Kidney (tissue), 13 donors: ENCODE measurements at regions not wholly inside any gene's neighbourhood (a gene's known extent, or its start where the extent isn't known, plus 50 kb on each side); places are given as distances from the start of the nearest gene placed in this dataset.
A peak's percentile ranks its signal among the peaks of the same experiment; 100 is the strongest.

Experiments used
- DNase-seq, 5 donors: peaks; one replicate each; pipeline ENCODE4 v3.0.0-alpha.2; 2013 to 2020
- FAIRE-seq: peaks from 2 replicates; lab custom pipeline; 2012; peaks lifted over from hg19 to GRCh38; lab: Jason Lieb, UNC
- H3K27ac ChIP-seq, 2 donors: one replicate each; pipeline ENCODE4 v1.7.0; 2013; ENCODE audit warnings: low read depth in 2 of 2, low read length in 2 of 2, inconsistent platforms in 1 of 2
- H3K27me3 ChIP-seq: one replicate; pipeline ENCODE4 v1.7.1; 2013; ENCODE audit warnings: low read length, inconsistent platforms; ENCODE audit not compliant: control insufficient read depth, insufficient read depth
- H3K36me3 ChIP-seq, 3 donors: one replicate each; pipeline versions ENCODE4 v1.7.0 to v1.7.1; 2013; ENCODE audit warnings: low read length in 3 of 3, control low read depth in 1 of 3, inconsistent platforms in 1 of 3; ENCODE audit not compliant: insufficient read depth in 3 of 3, control insufficient read depth in 2 of 3
- H3K4me1 ChIP-seq, 3 donors: one replicate each; pipeline versions ENCODE4 v1.7.0 to v1.7.1; 2013; ENCODE audit warnings: low read length in 3 of 3, inconsistent platforms in 1 of 3, low read depth in 1 of 3; ENCODE audit not compliant: control insufficient read depth in 2 of 3, insufficient read depth in 2 of 3
- H3K4me3 ChIP-seq, 3 donors: one replicate each; pipeline versions ENCODE4 v1.7.0 to v1.8.1; 2013; ENCODE audit warnings: low read length in 3 of 3, control low read depth in 1 of 3, inconsistent platforms in 1 of 3
- H3K9ac ChIP-seq, 3 donors: one replicate each; pipeline versions ENCODE4 v1.7.0 to v1.7.1; 2013; ENCODE audit warnings: low read length in 3 of 3, control low read depth in 1 of 3, inconsistent platforms in 1 of 3
- H3K9me3 ChIP-seq, 3 donors: one replicate each; pipeline versions ENCODE4 v1.7.0 to v1.7.1; 2013; ENCODE audit warnings: low read length in 3 of 3, control low read depth in 1 of 3, inconsistent platforms in 1 of 3; ENCODE audit not compliant: control insufficient read depth in 2 of 3, insufficient read depth in 1 of 3
- intact Hi-C: fragments of 100-400 bp; cut with DNase I; formaldehyde crosslinking; loops from one replicate; pipeline ENCODE4 v1.11.1; 2022
- TF ChIP-seq, protein P1 (sequence below): IDR thresholded peaks from 3 replicates; pipeline ENCODE4 v1.5.1; 2012; ENCODE audit warnings: mild to moderate bottlenecking, moderate library complexity, borderline replicate concordance; ENCODE audit not compliant: insufficient read depth; ENCODE audit errors: extremely low read depth
- donor health status: control.
- donor health status: control.
- donor health status: control.
- donor health status: control.
- donor health status: control.
- donor health status: DM: yes; HTN: yes; CAD: no.
- donor health status: Normal renal cell carcinoma (clear cell type).

DNA sequence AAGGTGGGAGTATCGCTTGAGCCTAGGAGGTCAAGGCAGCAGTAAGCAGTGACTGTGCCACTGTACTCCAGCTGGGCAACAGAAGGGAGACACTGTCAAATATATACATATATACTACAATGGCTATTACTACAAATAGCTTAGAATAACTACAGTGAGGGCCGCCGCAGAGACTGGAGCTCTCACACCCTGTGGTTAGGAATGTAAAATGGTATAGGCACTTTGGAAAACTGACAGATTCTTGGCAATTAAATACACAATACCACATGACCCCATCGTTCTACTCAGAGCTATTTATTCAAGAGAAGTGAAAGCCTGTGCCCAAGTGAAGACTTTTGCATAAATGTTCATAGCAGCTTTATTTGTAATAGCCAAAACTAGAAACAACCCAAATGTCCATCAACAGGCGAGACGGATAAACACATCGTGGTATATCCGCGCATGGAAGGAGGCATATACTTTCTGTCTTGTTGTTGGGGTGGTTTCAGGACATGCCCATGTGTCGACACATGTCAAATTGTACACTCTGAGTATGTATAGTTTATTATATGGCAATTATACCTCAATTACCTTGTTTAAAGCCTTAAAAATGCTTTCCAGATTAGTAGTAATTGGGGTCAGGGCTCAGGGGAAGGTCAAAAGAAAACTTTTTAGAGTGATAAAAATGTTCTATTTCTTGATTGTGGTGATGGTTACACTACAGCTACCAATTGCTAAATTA lies 123.4 kb downstream of the RIPK4 start:
- H3K9ac ChIP-seq: no peak overlapping the region
- H3K4me3 ChIP-seq: no peak overlapping the region
- H3K27ac ChIP-seq: no peak overlapping the region
- no peaks in the 10 kb centered on the region for H3K36me3 ChIP-seq
- intact Hi-C loops: no loop called here
- DNase-seq (peak in 1 of 5 donors; percentile 11), FAIRE-seq (no peak)
- TF ChIP-seq, protein P1, sequence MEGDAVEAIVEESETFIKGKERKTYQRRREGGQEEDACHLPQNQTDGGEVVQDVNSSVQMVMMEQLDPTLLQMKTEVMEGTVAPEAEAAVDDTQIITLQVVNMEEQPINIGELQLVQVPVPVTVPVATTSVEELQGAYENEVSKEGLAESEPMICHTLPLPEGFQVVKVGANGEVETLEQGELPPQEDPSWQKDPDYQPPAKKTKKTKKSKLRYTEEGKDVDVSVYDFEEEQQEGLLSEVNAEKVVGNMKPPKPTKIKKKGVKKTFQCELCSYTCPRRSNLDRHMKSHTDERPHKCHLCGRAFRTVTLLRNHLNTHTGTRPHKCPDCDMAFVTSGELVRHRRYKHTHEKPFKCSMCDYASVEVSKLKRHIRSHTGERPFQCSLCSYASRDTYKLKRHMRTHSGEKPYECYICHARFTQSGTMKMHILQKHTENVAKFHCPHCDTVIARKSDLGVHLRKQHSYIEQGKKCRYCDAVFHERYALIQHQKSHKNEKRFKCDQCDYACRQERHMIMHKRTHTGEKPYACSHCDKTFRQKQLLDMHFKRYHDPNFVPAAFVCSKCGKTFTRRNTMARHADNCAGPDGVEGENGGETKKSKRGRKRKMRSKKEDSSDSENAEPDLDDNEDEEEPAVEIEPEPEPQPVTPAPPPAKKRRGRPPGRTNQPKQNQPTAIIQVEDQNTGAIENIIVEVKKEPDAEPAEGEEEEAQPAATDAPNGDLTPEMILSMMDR: no peak
- peaks cover 0 to 3% (median 0%) of the 10 kb centered on the region in 3 donors for H3K4me1 ChIP-seq
- no peaks in the 10 kb centered on the region for H3K9me3 ChIP-seq
- no peaks in the 10 kb centered on the region for H3K27me3 ChIP-seq

DNA sequence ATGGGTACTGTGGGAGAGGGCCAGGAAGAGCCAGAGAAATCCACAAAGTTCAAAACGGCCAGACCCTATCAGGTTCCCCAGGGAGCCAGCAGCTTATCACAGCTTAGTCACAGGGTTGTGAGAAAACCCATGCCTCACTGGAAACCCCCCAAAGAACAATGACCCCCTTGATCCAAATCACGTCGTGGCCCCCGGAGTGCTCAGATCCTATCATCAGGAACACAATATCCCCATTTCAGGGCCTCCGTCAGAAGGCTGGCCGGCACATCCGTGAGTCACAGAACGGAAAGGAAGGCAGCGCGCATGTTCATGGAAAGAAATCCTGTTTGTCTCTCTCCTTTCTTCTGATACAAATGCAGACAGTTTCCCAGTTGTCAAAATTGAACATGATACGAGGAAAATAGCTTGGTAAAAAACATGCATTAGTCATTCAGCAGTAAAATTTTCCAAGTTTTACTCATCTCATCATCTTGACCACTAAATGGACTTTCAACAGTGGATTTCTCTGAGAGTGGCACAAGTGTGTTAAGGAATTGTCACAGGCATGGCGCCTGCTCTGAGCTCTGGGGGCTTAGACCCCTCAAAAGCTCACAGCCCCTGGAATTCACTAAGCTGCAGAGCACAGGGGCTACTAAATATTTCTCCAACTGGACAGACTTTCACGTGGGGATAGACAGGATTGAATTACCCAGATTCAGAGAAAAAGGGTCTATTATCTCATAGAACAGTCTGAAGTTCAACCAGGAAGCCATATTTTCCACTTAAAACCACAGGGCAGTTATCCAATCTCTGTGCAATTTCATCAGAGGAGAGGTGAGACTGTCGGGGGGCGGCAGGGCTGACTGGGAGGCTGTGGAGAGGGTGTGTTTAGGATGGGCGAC lies 124.8 kb downstream of the RIPK4 start:
- DNase-seq (peak in 1 of 5 donors; percentile 23), FAIRE-seq (no peak)
- H3K36me3 ChIP-seq: no peaks in the 10 kb centered on the region
- peak overlapping the region in 1 of 2 donors; percentile 23 for H3K27ac ChIP-seq
- no peaks in the 10 kb centered on the region for H3K9me3 ChIP-seq
- intact Hi-C loops: no loop called here
- TF ChIP-seq, protein P1: no peak
- H3K9ac ChIP-seq: no peak overlapping the region
- no peaks in the 10 kb centered on the region for H3K4me1 ChIP-seq
- H3K27me3 ChIP-seq: no peaks in the 10 kb centered on the region
- H3K4me3 ChIP-seq: no peak overlapping the region

DNA sequence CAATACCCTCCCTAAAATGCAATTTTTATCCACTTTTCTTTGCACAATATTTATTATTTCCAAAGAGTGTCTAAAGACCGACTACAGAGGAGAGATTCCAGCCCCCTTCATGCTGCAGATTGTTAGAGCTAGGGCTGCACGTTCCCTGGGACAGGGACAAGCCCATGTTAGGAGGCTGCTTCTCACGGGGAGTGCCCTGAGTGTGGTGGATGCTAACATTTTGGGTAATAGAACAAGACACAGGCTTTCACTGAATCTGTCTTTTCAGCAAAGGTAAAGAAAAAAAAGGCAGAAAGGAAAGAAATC lies 125.4 kb downstream of the RIPK4 start:
- DNase-seq: no peak
- Histone ChIP-seq H3K36me3 (no peaks in the 10 kb centered on the region), H3K27ac (no peak overlapping the region), H3K4me1 (no peaks in the 10 kb centered on the region), H3K4me3 (no peak overlapping the region), H3K9ac (no peak overlapping the region), H3K9me3 (no peaks in the 10 kb centered on the region), H3K27me3 (no peaks in the 10 kb centered on the region)
- TF ChIP-seq, protein P1: no peak
- no peak for FAIRE-seq
- intact Hi-C loops: no loop called here
